NT2/D1 (cell line): ENCODE measurements at regions not wholly inside any gene's neighbourhood (a gene's known extent, or its start where the extent isn't known, plus 50 kb on each side); places are given as distances from the start of the nearest gene placed in this dataset.
"Not testable (repeated sequence)": the region's sequence is repeated elsewhere in the genome, so short reads cannot be mapped to it uniquely, and the experiment has no call there.

ENCODE experiments used
- SUZ12 ChIP-seq: IDR thresholded peaks from 2 replicates; pipeline ENCODE4 v1.6.1; 2011; ENCODE audit not compliant: insufficient read length, insufficient read depth; ENCODE audit errors: extremely low read depth
- ZNF274 ChIP-seq: IDR thresholded peaks from 2 replicates; pipeline ENCODE4 v1.6.1; 2011; ENCODE audit warnings: mild to moderate bottlenecking, low read depth, low read length

DNA sequence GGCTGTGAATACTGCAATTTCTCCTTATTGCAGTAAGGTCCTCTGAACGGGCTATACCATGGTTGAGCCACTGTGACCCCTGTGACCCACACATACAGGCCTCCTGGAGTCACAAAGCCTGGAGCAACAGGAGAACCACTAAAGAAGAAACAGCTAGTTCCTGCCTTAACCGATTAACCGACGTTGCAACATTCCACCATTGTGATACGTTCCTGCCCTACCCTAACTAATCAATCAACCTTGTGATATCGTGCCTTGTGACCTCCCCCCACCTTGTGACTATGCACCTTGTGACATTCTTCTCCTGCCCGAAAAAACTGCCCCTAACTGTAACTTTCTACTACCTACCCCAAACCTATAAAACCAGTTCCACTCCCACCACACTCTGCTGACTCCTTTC, 301.5 kb upstream of the MAGEB16 start:
- TF ChIP-seq SUZ12, ZNF274: not testable (repeated sequence)
